Liver (tissue), 8 donors: ENCODE measurements at regions not wholly inside any gene's neighbourhood (a gene's known extent, or its start where the extent isn't known, plus 50 kb on each side); places are given as distances from the start of the nearest gene placed in this dataset.

Experiments used
- DNase-seq: peaks from one replicate; pipeline ENCODE4 v3.0.0-alpha.2; 2017; ENCODE audit warnings: low spot score
- H3K27ac ChIP-seq, 2 donors: one replicate each; pipeline ENCODE4 v1.7.0; 2013; ENCODE audit warnings: inconsistent platforms in 2 of 2, low read length in 2 of 2, control low read depth in 1 of 2, low read depth in 1 of 2, mild to moderate bottlenecking in 1 of 2
- H3K27me3 ChIP-seq, 4 donors: one replicate each; pipeline versions ENCODE4 v1.6.1 to v1.7.0; 2013; ENCODE audit warnings: low read length in 3 of 4, inconsistent platforms in 1 of 4, mild to moderate bottlenecking in 1 of 4, moderate library complexity in 1 of 4; ENCODE audit not compliant: control insufficient read depth in 4 of 4, insufficient read depth in 4 of 4
- H3K36me3 ChIP-seq, 4 donors: one replicate each; pipeline versions ENCODE4 v1.6.1 to v1.7.0; 2013; ENCODE audit warnings: low read length in 3 of 4, mild to moderate bottlenecking in 3 of 4, low read depth in 1 of 4, moderate library complexity in 1 of 4; ENCODE audit not compliant: control insufficient read depth in 4 of 4, insufficient read depth in 3 of 4
- H3K4me1 ChIP-seq, 4 donors: one replicate each; pipeline versions ENCODE4 v1.6.1 to v1.7.0; 2013; ENCODE audit warnings: low read length in 3 of 4, mild to moderate bottlenecking in 3 of 4, moderate library complexity in 1 of 4; ENCODE audit not compliant: control insufficient read depth in 4 of 4, insufficient read depth in 4 of 4
- H3K4me3 ChIP-seq, 3 donors: one replicate each; pipeline versions ENCODE4 v1.6.1 to v1.7.0; 2013; ENCODE audit warnings: low read length in 3 of 3, control low read depth in 1 of 3, low read depth in 1 of 3, mild to moderate bottlenecking in 1 of 3
- H3K9ac ChIP-seq, 2 donors: one replicate each; pipeline ENCODE4 v1.7.0; 2013; ENCODE audit warnings: low read length in 2 of 2, mild to moderate bottlenecking in 2 of 2, moderate library complexity in 2 of 2, control low read depth in 1 of 2, low read depth in 1 of 2
- H3K9me3 ChIP-seq, 4 donors: one replicate each; pipeline versions ENCODE4 v1.6.1 to v1.7.0; 2013; ENCODE audit warnings: low read length in 3 of 4; ENCODE audit not compliant: control insufficient read depth in 4 of 4
- EGR1 ChIP-seq, 2 donors: IDR thresholded peaks; 2 replicates each; pipeline ENCODE4 v1.6.1; 2016 to 2018; ENCODE audit warnings: antibody characterized with exemption in 2 of 2, low read depth in 2 of 2
- FOXA1 ChIP-seq: IDR thresholded peaks from 2 replicates; pipeline ENCODE4 v1.6.1; 2016; ENCODE audit warnings: antibody characterized with exemption
- FOXA2 ChIP-seq: IDR thresholded peaks from 2 replicates; pipeline ENCODE4 v1.6.1; 2016; ENCODE audit warnings: antibody characterized with exemption
- HNF4A ChIP-seq, 2 donors: conservative IDR thresholded peaks; 2 replicates each; pipeline ENCODE4 v1.6.1; 2016; ENCODE audit warnings: antibody characterized with exemption in 2 of 2, mild to moderate bottlenecking in 2 of 2
- HNF4G ChIP-seq: IDR thresholded peaks from 2 replicates; pipeline ENCODE4 v1.6.1; 2016; ENCODE audit warnings: antibody characterized with exemption
- JUND ChIP-seq, 2 donors: IDR thresholded peaks; 2 replicates each; pipeline ENCODE4 v1.6.1; 2016; ENCODE audit warnings: antibody characterized with exemption in 2 of 2
- NR2F2 ChIP-seq: IDR thresholded peaks from 2 replicates; pipeline ENCODE4 v1.6.1; 2016; ENCODE audit warnings: antibody characterized with exemption
- RAD21 ChIP-seq, 2 donors: IDR thresholded peaks; 2 replicates each; pipeline ENCODE4 v1.6.1; 2016; ENCODE audit warnings: antibody characterized with exemption in 2 of 2, mild to moderate bottlenecking in 2 of 2
- SP1 ChIP-seq: IDR thresholded peaks from 2 replicates; pipeline ENCODE4 v1.6.1; 2018; ENCODE audit warnings: antibody characterized with exemption, mild to moderate bottlenecking
- TAF1 ChIP-seq: conservative IDR thresholded peaks from 2 replicates; pipeline ENCODE4 v1.6.1; 2016; ENCODE audit warnings: antibody characterized with exemption, mild to moderate bottlenecking
- YY1 ChIP-seq: IDR thresholded peaks from 2 replicates; pipeline ENCODE4 v1.6.1; 2016; ENCODE audit warnings: antibody characterized with exemption, mild to moderate bottlenecking
- WGBS: extraction: QIAGEN DNeasy Blood & Tissue Kit; methylation state at CpG from one replicate; pipeline ENCODE4 v1.1.7; 2013; 5-methylcytosine and 5-hydroxymethylcytosine counted together
- TF ChIP-seq, protein P1 (sequence below): IDR thresholded peaks from 2 replicates; pipeline ENCODE4 v1.6.1; 2016; ENCODE audit warnings: antibody characterized with exemption
- TF ChIP-seq, protein P2 (sequence below): IDR thresholded peaks from 2 replicates; pipeline ENCODE4 v1.6.1; 2016; ENCODE audit warnings: antibody characterized with exemption
- TF ChIP-seq, protein P3 (sequence below): IDR thresholded peaks from 2 replicates; pipeline ENCODE4 v1.6.1; 2016; ENCODE audit warnings: antibody characterized with exemption, mild to moderate bottlenecking
- TF ChIP-seq, protein P4 (sequence below): fragments of 150-350 bp; IDR thresholded peaks from 2 replicates; pipeline ENCODE4 v1.5.1; 2017; ENCODE audit warnings: improper control_type of control experiment, low read depth, low read length; ENCODE audit not compliant: missing input control
- TF ChIP-seq, protein P5 (sequence below): IDR thresholded peaks from 2 replicates; pipeline ENCODE4 v1.6.1; 2016; ENCODE audit warnings: antibody characterized with exemption
- donor health status: healthy.
- donor health status: healthy.
- donor health status: healthy.
- donor health status: healthy.
- donor health status: healthy.

GRCh38 chr5:92459654-92460053 is 1076.5 kb upstream of the ARRDC3 start:
- no peaks in the 10 kb centered on the region for H3K27me3 ChIP-seq
- H3K27ac ChIP-seq = no peak overlapping the region
- no peaks in the 10 kb centered on the region for H3K36me3 ChIP-seq
- H3K4me3 ChIP-seq = no peak overlapping the region
- no peak overlapping the region for H3K9ac ChIP-seq
- TF ChIP-seq, protein P1, sequence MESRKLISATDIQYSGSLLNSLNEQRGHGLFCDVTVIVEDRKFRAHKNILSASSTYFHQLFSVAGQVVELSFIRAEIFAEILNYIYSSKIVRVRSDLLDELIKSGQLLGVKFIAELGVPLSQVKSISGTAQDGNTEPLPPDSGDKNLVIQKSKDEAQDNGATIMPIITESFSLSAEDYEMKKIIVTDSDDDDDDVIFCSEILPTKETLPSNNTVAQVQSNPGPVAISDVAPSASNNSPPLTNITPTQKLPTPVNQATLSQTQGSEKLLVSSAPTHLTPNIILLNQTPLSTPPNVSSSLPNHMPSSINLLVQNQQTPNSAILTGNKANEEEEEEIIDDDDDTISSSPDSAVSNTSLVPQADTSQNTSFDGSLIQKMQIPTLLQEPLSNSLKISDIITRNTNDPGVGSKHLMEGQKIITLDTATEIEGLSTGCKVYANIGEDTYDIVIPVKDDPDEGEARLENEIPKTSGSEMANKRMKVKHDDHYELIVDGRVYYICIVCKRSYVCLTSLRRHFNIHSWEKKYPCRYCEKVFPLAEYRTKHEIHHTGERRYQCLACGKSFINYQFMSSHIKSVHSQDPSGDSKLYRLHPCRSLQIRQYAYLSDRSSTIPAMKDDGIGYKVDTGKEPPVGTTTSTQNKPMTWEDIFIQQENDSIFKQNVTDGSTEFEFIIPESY = no peak
- TF ChIP-seq EGR1 (IDR thresholded peaks at IDR 0.05; ENCODE audit: low read depth in 2 of 2) (no peak), SP1 (no peak), NR2F2 (no peak), RAD21 (IDR thresholded peaks at IDR 0.05) (no peak), TAF1 (no peak), HNF4G (no peak), JUND (IDR thresholded peaks at IDR 0.05) (no peak), FOXA1 (no peak), FOXA2 (no peak), YY1 (no peak), HNF4A (conservative IDR thresholded peaks at IDR 0.05) (no peak)
- TF ChIP-seq, protein P2, sequence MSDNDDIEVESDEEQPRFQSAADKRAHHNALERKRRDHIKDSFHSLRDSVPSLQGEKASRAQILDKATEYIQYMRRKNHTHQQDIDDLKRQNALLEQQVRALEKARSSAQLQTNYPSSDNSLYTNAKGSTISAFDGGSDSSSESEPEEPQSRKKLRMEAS = no peak
- TF ChIP-seq, protein P3, sequence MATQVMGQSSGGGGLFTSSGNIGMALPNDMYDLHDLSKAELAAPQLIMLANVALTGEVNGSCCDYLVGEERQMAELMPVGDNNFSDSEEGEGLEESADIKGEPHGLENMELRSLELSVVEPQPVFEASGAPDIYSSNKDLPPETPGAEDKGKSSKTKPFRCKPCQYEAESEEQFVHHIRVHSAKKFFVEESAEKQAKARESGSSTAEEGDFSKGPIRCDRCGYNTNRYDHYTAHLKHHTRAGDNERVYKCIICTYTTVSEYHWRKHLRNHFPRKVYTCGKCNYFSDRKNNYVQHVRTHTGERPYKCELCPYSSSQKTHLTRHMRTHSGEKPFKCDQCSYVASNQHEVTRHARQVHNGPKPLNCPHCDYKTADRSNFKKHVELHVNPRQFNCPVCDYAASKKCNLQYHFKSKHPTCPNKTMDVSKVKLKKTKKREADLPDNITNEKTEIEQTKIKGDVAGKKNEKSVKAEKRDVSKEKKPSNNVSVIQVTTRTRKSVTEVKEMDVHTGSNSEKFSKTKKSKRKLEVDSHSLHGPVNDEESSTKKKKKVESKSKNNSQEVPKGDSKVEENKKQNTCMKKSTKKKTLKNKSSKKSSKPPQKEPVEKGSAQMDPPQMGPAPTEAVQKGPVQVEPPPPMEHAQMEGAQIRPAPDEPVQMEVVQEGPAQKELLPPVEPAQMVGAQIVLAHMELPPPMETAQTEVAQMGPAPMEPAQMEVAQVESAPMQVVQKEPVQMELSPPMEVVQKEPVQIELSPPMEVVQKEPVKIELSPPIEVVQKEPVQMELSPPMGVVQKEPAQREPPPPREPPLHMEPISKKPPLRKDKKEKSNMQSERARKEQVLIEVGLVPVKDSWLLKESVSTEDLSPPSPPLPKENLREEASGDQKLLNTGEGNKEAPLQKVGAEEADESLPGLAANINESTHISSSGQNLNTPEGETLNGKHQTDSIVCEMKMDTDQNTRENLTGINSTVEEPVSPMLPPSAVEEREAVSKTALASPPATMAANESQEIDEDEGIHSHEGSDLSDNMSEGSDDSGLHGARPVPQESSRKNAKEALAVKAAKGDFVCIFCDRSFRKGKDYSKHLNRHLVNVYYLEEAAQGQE = no peak
- TF ChIP-seq, protein P4, sequence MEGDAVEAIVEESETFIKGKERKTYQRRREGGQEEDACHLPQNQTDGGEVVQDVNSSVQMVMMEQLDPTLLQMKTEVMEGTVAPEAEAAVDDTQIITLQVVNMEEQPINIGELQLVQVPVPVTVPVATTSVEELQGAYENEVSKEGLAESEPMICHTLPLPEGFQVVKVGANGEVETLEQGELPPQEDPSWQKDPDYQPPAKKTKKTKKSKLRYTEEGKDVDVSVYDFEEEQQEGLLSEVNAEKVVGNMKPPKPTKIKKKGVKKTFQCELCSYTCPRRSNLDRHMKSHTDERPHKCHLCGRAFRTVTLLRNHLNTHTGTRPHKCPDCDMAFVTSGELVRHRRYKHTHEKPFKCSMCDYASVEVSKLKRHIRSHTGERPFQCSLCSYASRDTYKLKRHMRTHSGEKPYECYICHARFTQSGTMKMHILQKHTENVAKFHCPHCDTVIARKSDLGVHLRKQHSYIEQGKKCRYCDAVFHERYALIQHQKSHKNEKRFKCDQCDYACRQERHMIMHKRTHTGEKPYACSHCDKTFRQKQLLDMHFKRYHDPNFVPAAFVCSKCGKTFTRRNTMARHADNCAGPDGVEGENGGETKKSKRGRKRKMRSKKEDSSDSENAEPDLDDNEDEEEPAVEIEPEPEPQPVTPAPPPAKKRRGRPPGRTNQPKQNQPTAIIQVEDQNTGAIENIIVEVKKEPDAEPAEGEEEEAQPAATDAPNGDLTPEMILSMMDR = no peak
- TF ChIP-seq, protein P5, sequence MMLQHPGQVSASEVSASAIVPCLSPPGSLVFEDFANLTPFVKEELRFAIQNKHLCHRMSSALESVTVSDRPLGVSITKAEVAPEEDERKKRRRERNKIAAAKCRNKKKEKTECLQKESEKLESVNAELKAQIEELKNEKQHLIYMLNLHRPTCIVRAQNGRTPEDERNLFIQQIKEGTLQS = no peak
- peaks cover 0 to 4% (median 0%) of the 10 kb centered on the region in 4 donors for H3K9me3 ChIP-seq
- DNase-seq = no peak
- no peaks in the 10 kb centered on the region for H3K4me1 ChIP-seq
- 92% methylated on average over 1 of the region's 1 CpG for WGBS

GRCh38 chr5:92455011-92455410 is 1071.9 kb upstream of the ARRDC3 start:
- DNase-seq = no peak
- 68% methylated on average over 3 of the region's 3 CpGs for WGBS
- Histone ChIP-seq H3K9me3 (peaks cover 0 to 4% (median 0%) of the 10 kb centered on the region in 4 donors), H3K36me3 (no peaks in the 10 kb centered on the region), H3K9ac (no peak overlapping the region), H3K4me1 (no peaks in the 10 kb centered on the region), H3K4me3 (no peak overlapping the region), H3K27ac (no peak overlapping the region), H3K27me3 (no peaks in the 10 kb centered on the region)
- no peak for TF ChIP-seq TAF1
- no peak for TF ChIP-seq YY1
- TF ChIP-seq, protein P1 = no peak
- TF ChIP-seq, protein P3 = no peak
- TF ChIP-seq JUND (IDR thresholded peaks at IDR 0.05) = no peak
- TF ChIP-seq, protein P4 = no peak
- TF ChIP-seq, protein P2 = no peak
